Tibial artery (tissue), 4 donors: ENCODE measurements at regions not wholly inside any gene's neighbourhood (a gene's known extent, or its start where the extent isn't known, plus 50 kb on each side); places are given as distances from the start of the nearest gene placed in this dataset.

Experiments used
- DNase-seq, 2 donors: peaks; one replicate each; pipeline ENCODE4 v3.0.0-alpha.2; 2019
- H3K27ac ChIP-seq, 2 donors: fragments of 200-600 bp; sonication (generic) in 1 of 2; 1 replicate in 1 of 2; 2 replicates in 1 of 2; pipeline ENCODE4 v1.5.1; 2018 to 2019; ENCODE audit warnings: mild to moderate bottlenecking in 1 of 2
- H3K27me3 ChIP-seq, 2 donors: fragments of 200-600 bp; sonication (generic) in 1 of 2; one replicate each; pipeline versions ENCODE4 v1.5.1 to v1.6.0; 2016 to 2019
- H3K36me3 ChIP-seq, 3 donors: fragments of 200-600 bp; sonication (generic) in 2 of 3; one replicate each; pipeline ENCODE4 v1.5.1; 2016 to 2019; ENCODE audit warnings: mild to moderate bottlenecking in 2 of 3
- H3K4me1 ChIP-seq, 4 donors: fragments of 200-600 bp; sonication (generic) in 2 of 4; 1 replicate in 3 of 4; 2 replicates in 1 of 4; pipeline ENCODE4 v1.5.1; 2016 to 2019
- H3K4me3 ChIP-seq, 2 donors: fragments of 200-600 bp; sonication (generic) in 1 of 2; 1 replicate in 1 of 2; 2 replicates in 1 of 2; pipeline ENCODE4 v1.5.1; 2018 to 2019; ENCODE audit warnings: mild to moderate bottlenecking in 2 of 2
- H3K9me3 ChIP-seq, 3 donors: fragments of 200-600 bp; sonication (generic) in 1 of 3; one replicate each; pipeline ENCODE4 v1.5.1; 2016 to 2019
- CTCF ChIP-seq, 2 experiments: fragments of 200-600 bp in 1 of 2; fragments of 450-650 bp in 1 of 2; IDR thresholded peaks; one replicate each; pipeline ENCODE4 v1.5.1; 2017 to 2019; ENCODE audit warnings: antibody characterized with exemption in 2 of 2, mild to moderate bottlenecking in 1 of 2, moderate library complexity in 1 of 2
- intact Hi-C: fragments of 100-400 bp; cut with DNase I; formaldehyde crosslinking; loops from one replicate; pipeline ENCODE4 v1.15.0; 2023; ENCODE audit warnings: low total_unique reads

- DNase-seq, result no peak
- intact Hi-C loops, result no loop called here
Observed at GRCh38 chr19:14318873-14319272, 62.4 kb upstream of the ADGRE5 start.

DNA sequence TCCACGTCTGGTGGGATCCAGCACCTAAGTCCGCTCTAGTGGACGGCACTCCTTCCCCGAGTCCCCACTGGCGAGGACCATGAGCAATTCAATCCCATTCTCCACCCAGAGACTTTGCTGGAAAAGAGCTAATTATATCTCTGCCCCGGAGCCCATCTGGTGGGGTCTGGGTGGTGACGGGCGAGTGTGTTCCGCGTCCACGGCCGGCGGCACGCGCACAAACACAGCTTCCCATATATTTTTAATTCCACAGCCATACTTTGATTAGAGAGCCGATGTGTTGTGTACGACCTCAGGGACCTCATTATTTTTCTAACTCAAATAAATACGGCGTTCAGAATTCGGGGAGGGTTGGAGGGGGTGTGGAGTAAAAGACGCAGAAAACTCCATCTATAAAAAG lies 64.1 kb upstream of the ADGRE5 start:
- H3K9me3 ChIP-seq, result peaks cover 0 to 6% (median 0%) of the 10 kb centered on the region in 3 donors
- H3K27ac ChIP-seq, result no peak overlapping the region
- H3K36me3 ChIP-seq, result no peaks in the 10 kb centered on the region
- H3K4me1 ChIP-seq, result no peaks in the 10 kb centered on the region
- no peak overlapping the region for H3K4me3 ChIP-seq
- no peak for DNase-seq
- H3K27me3 ChIP-seq, result peaks cover 0 to 8% of the 10 kb centered on the region in 2 donors
- TF ChIP-seq CTCF (IDR thresholded peaks at IDR 0.05), result no peak
- intact Hi-C loops, result no loop called here

More at GRCh38 chr19:14318873-14319272, 62.4 kb upstream of the ADGRE5 start:
- H3K27ac ChIP-seq, result no peak overlapping the region
- TF ChIP-seq CTCF (IDR thresholded peaks at IDR 0.05), result no peak
- no peak overlapping the region for H3K4me3 ChIP-seq
- H3K27me3 ChIP-seq, result peaks cover 0 to 8% of the 10 kb centered on the region in 2 donors
- H3K36me3 ChIP-seq, result no peaks in the 10 kb centered on the region
- peaks cover 0 to 6% (median 0%) of the 10 kb centered on the region in 3 donors for H3K9me3 ChIP-seq
- H3K4me1 ChIP-seq, result no peaks in the 10 kb centered on the region

GRCh38 chr19:14315433-14315832 lies 65.8 kb upstream of the ADGRE5 start:
- Histone ChIP-seq H3K4me3 (no peak overlapping the region), H3K27ac (no peak overlapping the region), H3K9me3 (peaks cover 0 to under 1% (median 0%) of the 10 kb centered on the region in 3 donors), H3K27me3 (peaks cover 0 to 8% of the 10 kb centered on the region in 2 donors), H3K36me3 (no peaks in the 10 kb centered on the region), H3K4me1 (no peaks in the 10 kb centered on the region)
- DNase-seq, result no peak
- TF ChIP-seq CTCF (IDR thresholded peaks at IDR 0.05), result no peak
- intact Hi-C loops, result no loop called here

- Histone ChIP-seq H3K9me3 (peaks cover 0 to 5% (median 0%) of the 10 kb centered on the region in 3 donors), H3K4me1 (no peaks in the 10 kb centered on the region), H3K4me3 (no peak overlapping the region), H3K27ac (no peak overlapping the region), H3K36me3 (no peaks in the 10 kb centered on the region), H3K27me3 (no peaks in the 10 kb centered on the region)
- no peak for DNase-seq
- TF ChIP-seq CTCF (IDR thresholded peaks at IDR 0.05), result no peak
- intact Hi-C loops, result no loop called here
Observed at GRCh38 chr19:14310055-14310454, 71.2 kb upstream of the ADGRE5 start.

DNA sequence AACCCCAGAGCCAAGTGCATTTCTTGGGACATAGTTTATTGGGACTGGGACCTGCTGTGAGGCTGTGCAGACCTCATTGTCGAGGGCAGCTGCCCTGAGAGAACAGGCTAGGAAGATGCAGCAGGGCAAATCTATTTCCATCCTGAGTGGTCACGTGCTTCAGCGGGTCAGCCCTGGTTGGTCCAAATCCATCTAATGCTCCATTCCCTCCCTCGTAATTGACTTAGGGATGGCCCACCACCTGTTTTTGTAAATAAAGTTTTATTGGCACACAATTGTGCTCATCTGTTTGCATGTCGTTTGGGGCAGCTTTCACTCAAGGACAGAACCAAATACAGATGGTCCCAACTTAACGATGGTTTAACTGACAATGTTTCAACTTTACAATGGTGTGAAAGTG lies 75.5 kb upstream of the ADGRE5 start:
- H3K27ac ChIP-seq, result no peak overlapping the region
- no peaks in the 10 kb centered on the region for H3K36me3 ChIP-seq
- intact Hi-C loops, result no loop called here
- no peak for TF ChIP-seq CTCF (IDR thresholded peaks at IDR 0.05)
- peaks cover 0 to 12% of the 10 kb centered on the region in 2 donors for H3K27me3 ChIP-seq
- no peak for DNase-seq
- no peak overlapping the region for H3K4me3 ChIP-seq
- H3K9me3 ChIP-seq, result peaks cover 0 to 5% (median 0%) of the 10 kb centered on the region in 3 donors
- no peaks in the 10 kb centered on the region for H3K4me1 ChIP-seq

DNA sequence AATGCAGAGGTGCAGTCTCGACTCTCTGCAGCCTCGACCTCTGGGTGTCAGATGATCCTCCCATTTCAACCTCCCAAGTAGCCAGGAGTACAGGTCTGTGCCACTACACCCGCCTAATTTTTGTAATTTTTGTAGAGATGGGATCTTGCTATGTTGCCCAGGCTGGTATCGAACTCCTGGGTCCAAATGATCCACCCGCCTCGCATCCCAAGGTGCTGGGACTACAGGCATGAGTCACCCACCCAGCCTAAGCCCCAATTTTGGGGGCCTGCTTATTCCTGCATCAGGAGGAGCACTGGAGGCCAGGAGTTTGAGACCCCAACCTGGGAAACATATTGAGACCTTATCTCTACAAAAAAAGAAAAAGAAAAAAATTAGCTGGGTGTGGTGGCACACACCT lies 80.1 kb upstream of the ADGRE5 start:
- no peak for TF ChIP-seq CTCF (IDR thresholded peaks at IDR 0.05)
- DNase-seq, result no peak
- H3K27ac ChIP-seq, result no peak overlapping the region
- H3K27me3 ChIP-seq, result peaks cover 0 to 12% of the 10 kb centered on the region in 2 donors
- no peak overlapping the region for H3K4me3 ChIP-seq
- no peaks in the 10 kb centered on the region for H3K36me3 ChIP-seq
- no peaks in the 10 kb centered on the region for H3K4me1 ChIP-seq
- intact Hi-C loops, result no loop called here
- H3K9me3 ChIP-seq, result no peaks in the 10 kb centered on the region
